ENCODE measurements at regions not wholly inside any gene's neighbourhood (a gene's known extent, or its start where the extent isn't known, plus 50 kb on each side); places are given as distances from the start of the nearest gene placed in this dataset.

DNA sequence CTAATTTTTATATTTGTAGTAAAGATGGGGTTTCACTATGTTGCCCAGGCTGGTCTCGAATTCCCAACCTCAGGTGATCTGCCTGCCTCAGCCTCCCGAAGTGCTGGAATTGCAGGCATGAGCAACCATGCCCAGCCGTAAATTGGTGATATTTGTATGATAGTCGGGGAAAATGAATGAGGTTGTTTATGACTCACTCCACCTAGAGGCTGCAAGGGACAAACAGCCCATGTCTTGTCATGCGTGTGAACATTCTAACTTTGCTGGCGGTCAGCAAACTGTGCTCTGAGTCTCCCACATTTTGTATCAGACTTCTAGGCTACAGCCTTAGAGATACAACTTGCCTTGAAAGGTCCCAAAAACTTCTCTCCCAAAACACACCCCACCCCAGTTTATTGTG lies 133.5 kb upstream of the DTNA start:
- H4K20me1 ChIP-seq (ENCODE audit: insufficient read depth, low read length): no peaks in the 10 kb centered on the region
- no peak for DNase-seq (ENCODE audit: low spot score)
- no peak overlapping the region for H2AFZ ChIP-seq (ENCODE audit: low read length)
- ATAC-seq: no peak
- H3K9me3 ChIP-seq (ENCODE audit: low read length): no peaks in the 10 kb centered on the region
- no peak overlapping the region for H3K4me3 ChIP-seq (replicated peaks in 1 of 3; ENCODE audit: insufficient read depth in 1 of 3, low read depth in 2 of 3, low read length in 3 of 3)
- intact Hi-C loops (cut with micrococcal nuclease; ENCODE audit: unreplicated experiment) (no loop called here), in situ Hi-C loops (cut with HindIII; ENCODE audit: extremely low pct_ligation_motif_present, low pct_unique_long_range_greater_than_20kb) (no loop called here)
- POLR2A ChIA-PET: no interaction called here
- H3K27ac ChIP-seq (ENCODE audit: extremely low read length, insufficient read depth, low read length): no peak overlapping the region
- H3K27me3 ChIP-seq (ENCODE audit: control insufficient read depth in 1 of 2, insufficient read depth in 2 of 2, low read length in 2 of 2): no peaks in the 10 kb centered on the region
- FAIRE-seq: no peak
- BruUV-seq (replicated peaks): no TSS peak
- H3K9ac ChIP-seq (ENCODE audit: insufficient read depth, low read depth, low read length): no peak overlapping the region
- no peak overlapping the region for H3K4me2 ChIP-seq (ENCODE audit: low read depth, low read length)
- WGBS (ENCODE audit: low lambda C conversion rate): 88% methylated on average over 6 of the region's 6 CpGs
- no peaks in the 10 kb centered on the region for H3K4me1 ChIP-seq (ENCODE audit: insufficient read depth, low read length)
- no peak for TF ChIP-seq ATF7-NPFF (CRISPR knock-in tag; IDR thresholded peaks at IDR 0.05; ENCODE audit: low read depth)
- no peak for TF ChIP-seq ZBTB1 (CRISPR knock-in tag; IDR thresholded peaks at IDR 0.05; ENCODE audit: borderline replicate concordance)
- no peak for TF ChIP-seq SIX1 (CRISPR knock-in tag; IDR thresholded peaks at IDR 0.05; ENCODE audit: borderline replicate concordance)
- TF ChIP-seq, protein P1, sequence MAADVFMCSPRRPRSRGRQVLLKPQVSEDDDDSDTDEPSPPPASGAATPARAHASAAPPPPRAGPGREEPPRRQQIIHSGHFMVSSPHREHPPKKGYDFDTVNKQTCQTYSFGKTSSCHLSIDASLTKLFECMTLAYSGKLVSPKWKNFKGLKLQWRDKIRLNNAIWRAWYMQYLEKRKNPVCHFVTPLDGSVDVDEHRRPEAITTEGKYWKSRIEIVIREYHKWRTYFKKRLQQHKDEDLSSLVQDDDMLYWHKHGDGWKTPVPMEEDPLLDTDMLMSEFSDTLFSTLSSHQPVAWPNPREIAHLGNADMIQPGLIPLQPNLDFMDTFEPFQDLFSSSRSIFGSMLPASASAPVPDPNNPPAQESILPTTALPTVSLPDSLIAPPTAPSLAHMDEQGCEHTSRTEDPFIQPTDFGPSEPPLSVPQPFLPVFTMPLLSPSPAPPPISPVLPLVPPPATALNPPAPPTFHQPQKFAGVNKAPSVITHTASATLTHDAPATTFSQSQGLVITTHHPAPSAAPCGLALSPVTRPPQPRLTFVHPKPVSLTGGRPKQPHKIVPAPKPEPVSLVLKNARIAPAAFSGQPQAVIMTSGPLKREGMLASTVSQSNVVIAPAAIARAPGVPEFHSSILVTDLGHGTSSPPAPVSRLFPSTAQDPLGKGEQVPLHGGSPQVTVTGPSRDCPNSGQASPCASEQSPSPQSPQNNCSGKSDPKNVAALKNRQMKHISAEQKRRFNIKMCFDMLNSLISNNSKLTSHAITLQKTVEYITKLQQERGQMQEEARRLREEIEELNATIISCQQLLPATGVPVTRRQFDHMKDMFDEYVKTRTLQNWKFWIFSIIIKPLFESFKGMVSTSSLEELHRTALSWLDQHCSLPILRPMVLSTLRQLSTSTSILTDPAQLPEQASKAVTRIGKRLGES (CRISPR knock-in tag; IDR thresholded peaks at IDR 0.05; ENCODE audit: borderline replicate concordance): no peak
- TF ChIP-seq SALL1 (CRISPR knock-in tag; IDR thresholded peaks at IDR 0.05): no peak
- no peaks in the 10 kb centered on the region for H3K36me3 ChIP-seq (replicated peaks in 1 of 2; ENCODE audit: control insufficient read depth in 1 of 2, insufficient read depth in 2 of 2, low read length in 2 of 2)
- CTCF ChIA-PET (ENCODE audit: low intra/inter-chr PET ratio, low total read pairs): no interaction called here
- H3K79me2 ChIP-seq (ENCODE audit: insufficient read depth, low read length): no peaks in the 10 kb centered on the region

DNA sequence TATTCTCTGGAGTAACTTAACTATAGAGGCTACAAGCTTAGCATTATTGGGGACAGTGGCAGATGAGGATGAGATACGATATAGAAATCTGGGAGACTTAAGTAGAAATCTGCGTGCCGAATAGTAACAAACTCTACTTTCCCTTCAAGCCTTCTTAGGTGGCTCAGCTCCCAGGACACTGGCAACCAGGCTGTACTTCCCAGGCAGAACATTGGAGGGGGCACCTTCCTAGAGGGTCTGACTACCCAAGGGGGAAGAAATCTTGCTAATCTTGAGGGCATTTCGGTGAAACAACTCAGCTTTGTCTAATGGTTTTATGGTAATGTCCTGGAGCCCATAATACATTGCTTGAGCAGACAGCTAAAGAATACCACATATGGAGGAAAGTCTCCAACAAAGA lies 126.2 kb upstream of the DTNA start:
- 78% methylated on average over 4 of the region's 4 CpGs for WGBS (ENCODE audit: low lambda C conversion rate)
- H3K36me3 ChIP-seq (replicated peaks in 1 of 2; ENCODE audit: control insufficient read depth in 1 of 2, insufficient read depth in 2 of 2, low read length in 2 of 2): no peaks in the 10 kb centered on the region
- H3K9ac ChIP-seq (ENCODE audit: insufficient read depth, low read depth, low read length): no peak overlapping the region
- FAIRE-seq (no peak), ATAC-seq (no peak), DNase-seq (ENCODE audit: low spot score) (no peak)
- POLR2A ChIA-PET: no interaction called here
- in situ Hi-C loops (cut with HindIII; ENCODE audit: extremely low pct_ligation_motif_present, low pct_unique_long_range_greater_than_20kb) (no loop called here), intact Hi-C loops (cut with micrococcal nuclease; ENCODE audit: unreplicated experiment) (no loop called here)
- H3K27ac ChIP-seq (ENCODE audit: extremely low read length, insufficient read depth, low read length): no peak overlapping the region
- H3K4me1 ChIP-seq (ENCODE audit: insufficient read depth, low read length): no peaks in the 10 kb centered on the region
- H3K27me3 ChIP-seq (ENCODE audit: control insufficient read depth in 1 of 2, insufficient read depth in 2 of 2, low read length in 2 of 2): no peaks in the 10 kb centered on the region
- no peaks in the 10 kb centered on the region for H4K20me1 ChIP-seq (ENCODE audit: insufficient read depth, low read length)
- H3K79me2 ChIP-seq (ENCODE audit: insufficient read depth, low read length): no peaks in the 10 kb centered on the region
- H2AFZ ChIP-seq (ENCODE audit: low read length): no peak overlapping the region
- H3K4me2 ChIP-seq (ENCODE audit: low read depth, low read length): no peak overlapping the region
- no peak overlapping the region for H3K4me3 ChIP-seq (replicated peaks in 1 of 3; ENCODE audit: insufficient read depth in 1 of 3, low read depth in 2 of 3, low read length in 3 of 3)
- no peaks in the 10 kb centered on the region for H3K9me3 ChIP-seq (ENCODE audit: low read length)
- BruUV-seq (replicated peaks): no TSS peak
- CTCF ChIA-PET (ENCODE audit: low intra/inter-chr PET ratio, low total read pairs): no interaction called here
- TF ChIP-seq YEATS4 (CRISPR knock-in tag; IDR thresholded peaks at IDR 0.05; ENCODE audit: borderline replicate concordance): no peak
- TF ChIP-seq KDM4B (CRISPR knock-in tag; IDR thresholded peaks at IDR 0.05): no peak
- TF ChIP-seq, protein P2, sequence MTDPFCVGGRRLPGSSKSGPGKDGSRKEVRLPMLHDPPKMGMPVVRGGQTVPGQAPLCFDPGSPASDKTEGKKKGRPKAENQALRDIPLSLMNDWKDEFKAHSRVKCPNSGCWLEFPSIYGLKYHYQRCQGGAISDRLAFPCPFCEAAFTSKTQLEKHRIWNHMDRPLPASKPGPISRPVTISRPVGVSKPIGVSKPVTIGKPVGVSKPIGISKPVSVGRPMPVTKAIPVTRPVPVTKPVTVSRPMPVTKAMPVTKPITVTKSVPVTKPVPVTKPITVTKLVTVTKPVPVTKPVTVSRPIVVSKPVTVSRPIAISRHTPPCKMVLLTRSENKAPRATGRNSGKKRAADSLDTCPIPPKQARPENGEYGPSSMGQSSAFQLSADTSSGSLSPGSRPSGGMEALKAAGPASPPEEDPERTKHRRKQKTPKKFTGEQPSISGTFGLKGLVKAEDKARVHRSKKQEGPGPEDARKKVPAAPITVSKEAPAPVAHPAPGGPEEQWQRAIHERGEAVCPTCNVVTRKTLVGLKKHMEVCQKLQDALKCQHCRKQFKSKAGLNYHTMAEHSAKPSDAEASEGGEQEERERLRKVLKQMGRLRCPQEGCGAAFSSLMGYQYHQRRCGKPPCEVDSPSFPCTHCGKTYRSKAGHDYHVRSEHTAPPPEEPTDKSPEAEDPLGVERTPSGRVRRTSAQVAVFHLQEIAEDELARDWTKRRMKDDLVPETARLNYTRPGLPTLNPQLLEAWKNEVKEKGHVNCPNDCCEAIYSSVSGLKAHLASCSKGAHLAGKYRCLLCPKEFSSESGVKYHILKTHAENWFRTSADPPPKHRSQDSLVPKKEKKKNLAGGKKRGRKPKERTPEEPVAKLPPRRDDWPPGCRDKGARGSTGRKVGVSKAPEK (CRISPR knock-in tag; IDR thresholded peaks at IDR 0.05; ENCODE audit: borderline replicate concordance): no peak
- no peak for TF ChIP-seq ZNF451 (CRISPR knock-in tag; IDR thresholded peaks at IDR 0.05)
- TF ChIP-seq YEATS2 (CRISPR knock-in tag; IDR thresholded peaks at IDR 0.05; ENCODE audit: borderline replicate concordance): no peak
- TF ChIP-seq, protein P3, sequence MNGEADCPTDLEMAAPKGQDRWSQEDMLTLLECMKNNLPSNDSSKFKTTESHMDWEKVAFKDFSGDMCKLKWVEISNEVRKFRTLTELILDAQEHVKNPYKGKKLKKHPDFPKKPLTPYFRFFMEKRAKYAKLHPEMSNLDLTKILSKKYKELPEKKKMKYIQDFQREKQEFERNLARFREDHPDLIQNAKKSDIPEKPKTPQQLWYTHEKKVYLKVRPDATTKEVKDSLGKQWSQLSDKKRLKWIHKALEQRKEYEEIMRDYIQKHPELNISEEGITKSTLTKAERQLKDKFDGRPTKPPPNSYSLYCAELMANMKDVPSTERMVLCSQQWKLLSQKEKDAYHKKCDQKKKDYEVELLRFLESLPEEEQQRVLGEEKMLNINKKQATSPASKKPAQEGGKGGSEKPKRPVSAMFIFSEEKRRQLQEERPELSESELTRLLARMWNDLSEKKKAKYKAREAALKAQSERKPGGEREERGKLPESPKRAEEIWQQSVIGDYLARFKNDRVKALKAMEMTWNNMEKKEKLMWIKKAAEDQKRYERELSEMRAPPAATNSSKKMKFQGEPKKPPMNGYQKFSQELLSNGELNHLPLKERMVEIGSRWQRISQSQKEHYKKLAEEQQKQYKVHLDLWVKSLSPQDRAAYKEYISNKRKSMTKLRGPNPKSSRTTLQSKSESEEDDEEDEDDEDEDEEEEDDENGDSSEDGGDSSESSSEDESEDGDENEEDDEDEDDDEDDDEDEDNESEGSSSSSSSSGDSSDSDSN (CRISPR knock-in tag; IDR thresholded peaks at IDR 0.05): no peak
- no peak for TF ChIP-seq SMAD9 (CRISPR knock-in tag; IDR thresholded peaks at IDR 0.05)
